Thyroid gland (tissue), 4 donors: ENCODE measurements at regions not wholly inside any gene's neighbourhood (a gene's known extent, or its start where the extent isn't known, plus 50 kb on each side); places are given as distances from the start of the nearest gene placed in this dataset.

ENCODE experiments used
- CTCF ChIP-seq, 6 experiments: fragments of 200-600 bp in 3 of 6; fragments of 450-650 bp in 3 of 6; sonication (generic) in 3 of 6; IDR thresholded peaks; one replicate each; pipeline ENCODE4 v1.5.1; 2016 to 2019; ENCODE audit warnings: antibody characterized with exemption in 6 of 6, mild to moderate bottlenecking in 2 of 6, inconsistent platforms in 1 of 6, moderate library complexity in 1 of 6
- POLR2A ChIP-seq, 2 donors: fragments of 450-650 bp; IDR thresholded peaks; one replicate each; pipeline ENCODE4 v1.6.1; 2017; ENCODE audit warnings: antibody characterized with exemption in 2 of 2, mild to moderate bottlenecking in 2 of 2, moderate library complexity in 1 of 2

GRCh38 chr3:144511346-144511745, 539.7 kb downstream of the DIPK2A start:
- TF ChIP-seq POLR2A (IDR thresholded peaks at IDR 0.05) (no peak), CTCF (IDR thresholded peaks at IDR 0.05) (no peak)
